GM18861 (cell line): ENCODE measurements at regions not wholly inside any gene's neighbourhood (a gene's known extent, or its start where the extent isn't known, plus 50 kb on each side); places are given as distances from the start of the nearest gene placed in this dataset.

ENCODE experiments used
- ATAC-seq: cut with Tn5 transposase; IDR thresholded peaks from one replicate; pipeline ENCODE4 v1.9.1; 2021; ENCODE audit not compliant: unreplicated experiment

GRCh38 chr6:65819152-65819551 is 112.1 kb upstream of the EYS start:
- ATAC-seq = no peak

DNA sequence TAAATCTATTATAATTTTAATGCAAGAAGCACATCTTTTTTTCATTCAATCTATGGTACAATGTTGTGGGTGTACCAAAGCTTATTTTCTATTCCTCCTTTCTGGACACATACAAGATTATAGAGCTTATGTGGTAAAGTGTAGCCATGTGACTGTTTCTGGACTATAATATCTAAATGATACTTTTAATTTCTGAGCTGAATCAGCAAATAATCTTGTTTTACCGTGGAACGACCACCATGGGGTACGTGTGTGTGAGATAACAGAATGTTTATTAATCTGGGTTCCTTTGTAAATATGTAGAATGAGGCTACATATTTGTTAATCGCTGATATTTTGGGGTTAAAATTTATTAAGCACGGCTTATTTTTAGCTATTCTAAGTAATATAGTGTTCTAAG is 111.5 kb upstream of the EYS start:
- ATAC-seq = no peak

DNA sequence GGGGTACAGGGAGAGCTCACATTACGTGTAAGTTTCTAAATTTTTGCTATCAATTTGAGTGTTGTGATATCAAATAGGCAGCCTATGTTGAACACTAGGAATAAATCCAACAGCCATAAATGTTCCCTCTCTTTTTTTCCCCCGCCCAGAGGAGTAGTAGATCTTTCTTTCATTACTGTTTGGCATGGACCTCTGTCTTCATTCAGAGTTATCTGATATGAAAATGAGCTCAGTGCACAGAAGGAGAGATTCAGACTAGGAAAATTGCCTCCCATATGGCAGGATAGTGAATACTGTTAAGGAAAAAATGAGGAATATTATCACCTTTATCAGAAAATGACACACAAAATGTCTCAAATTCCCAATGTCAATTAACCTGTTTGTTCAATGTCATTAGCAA is 110.0 kb upstream of the EYS start:
- no peak for ATAC-seq

GRCh38 chr6:65814071-65814470 is 107.0 kb upstream of the EYS start:
- no peak for ATAC-seq

DNA sequence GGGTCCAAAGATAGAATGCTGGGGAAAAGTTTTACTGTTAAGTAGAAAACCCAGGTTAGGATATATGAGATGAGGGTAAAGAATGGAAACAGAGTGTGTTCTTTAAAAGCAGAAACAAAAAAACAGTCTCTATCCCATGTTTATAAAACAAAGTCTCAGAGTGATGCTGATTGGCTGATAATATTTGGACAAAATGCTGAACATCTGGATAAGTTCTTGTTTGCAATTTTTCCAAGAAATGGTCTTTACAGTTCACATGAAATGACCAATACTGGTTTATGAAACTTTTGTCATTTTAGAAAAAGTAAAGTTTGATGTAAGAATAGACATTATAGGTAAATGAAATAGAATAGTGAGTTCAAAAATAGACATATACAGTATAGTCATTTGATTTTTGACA is 96.2 kb upstream of the EYS start:
- ATAC-seq = no peak

DNA sequence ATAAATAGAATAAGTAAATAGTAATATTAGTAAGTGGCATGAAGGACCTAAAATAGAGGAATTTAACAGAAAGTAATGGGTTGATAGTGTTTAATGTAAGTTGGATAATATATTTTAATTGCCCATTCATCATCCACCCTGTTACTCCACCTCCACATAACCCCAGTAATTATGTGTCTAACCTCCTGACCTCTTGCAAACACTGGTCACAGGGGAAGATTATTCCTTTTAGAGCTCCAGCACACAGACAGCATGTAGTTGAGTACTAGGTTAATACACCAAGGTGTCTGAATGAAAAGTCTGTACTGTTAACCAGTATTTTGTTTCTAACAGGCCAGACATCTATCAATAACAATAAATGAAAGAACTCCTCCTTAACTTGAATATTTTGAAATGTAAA is 92.4 kb upstream of the EYS start:
- ATAC-seq = no peak

DNA sequence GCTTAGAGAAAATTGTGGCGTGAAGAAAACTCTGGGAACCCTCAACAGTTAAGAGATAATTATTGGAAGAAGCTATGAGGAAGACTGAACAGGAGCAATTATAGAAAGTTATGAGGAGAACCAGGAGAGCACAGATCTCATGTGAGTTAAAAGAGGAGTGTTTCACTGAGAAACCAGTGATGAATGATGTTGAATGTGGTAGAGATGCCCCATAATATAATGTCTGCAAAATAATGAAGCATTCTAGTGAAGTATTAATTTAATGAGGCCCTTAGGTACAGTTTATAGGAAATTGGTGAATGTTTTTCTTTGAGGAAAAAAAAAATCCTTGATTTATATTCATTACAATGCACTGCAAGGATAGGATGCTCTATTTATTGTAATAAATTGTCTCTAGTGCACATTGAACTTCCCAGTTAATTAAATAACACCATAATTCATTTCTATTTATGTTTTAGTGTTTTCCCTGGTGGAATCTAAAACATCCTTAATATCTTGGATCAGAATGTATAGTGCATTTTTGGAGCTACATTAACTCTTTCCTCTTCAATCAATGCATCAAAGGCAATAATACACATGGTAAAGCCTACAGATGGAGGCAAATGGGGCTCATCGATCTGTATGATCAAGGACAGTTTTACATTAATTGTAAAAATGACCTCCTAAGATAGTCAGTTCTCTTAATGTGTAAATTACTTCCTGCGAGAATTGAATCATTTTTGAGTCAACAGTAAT is 91.4 kb upstream of the EYS start:
- ATAC-seq = no peak

- ATAC-seq = no peak
Observed at GRCh38 chr6:65790666-65791065, 83.6 kb upstream of the EYS start.

- no peak for ATAC-seq
Observed at GRCh38 chr6:65787787-65788186, 80.8 kb upstream of the EYS start.

GRCh38 chr6:65786815-65787214 is 79.8 kb upstream of the EYS start:
- ATAC-seq = no peak

- ATAC-seq = no peak
Observed at GRCh38 chr6:65780691-65781090, 73.7 kb upstream of the EYS start.

DNA sequence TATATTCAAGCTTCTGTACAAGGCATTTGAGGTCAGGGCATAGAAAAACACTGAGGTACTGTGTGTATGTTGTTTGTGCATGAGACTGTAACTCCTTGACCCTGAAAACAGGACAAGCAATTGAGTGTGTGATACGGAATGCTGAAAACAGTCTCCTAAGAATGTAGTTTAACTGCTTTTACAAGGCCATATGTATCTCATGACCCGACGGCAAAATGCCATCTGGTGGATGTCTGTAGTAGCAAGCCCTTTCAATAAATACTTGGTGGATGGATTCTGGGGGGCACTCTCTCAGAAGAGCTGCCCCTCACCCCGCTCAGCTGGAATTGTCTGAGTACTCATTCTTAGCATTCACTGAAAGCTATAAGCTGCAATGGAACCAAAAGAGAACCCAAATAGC is 69.3 kb upstream of the EYS start:
- no peak for ATAC-seq

DNA sequence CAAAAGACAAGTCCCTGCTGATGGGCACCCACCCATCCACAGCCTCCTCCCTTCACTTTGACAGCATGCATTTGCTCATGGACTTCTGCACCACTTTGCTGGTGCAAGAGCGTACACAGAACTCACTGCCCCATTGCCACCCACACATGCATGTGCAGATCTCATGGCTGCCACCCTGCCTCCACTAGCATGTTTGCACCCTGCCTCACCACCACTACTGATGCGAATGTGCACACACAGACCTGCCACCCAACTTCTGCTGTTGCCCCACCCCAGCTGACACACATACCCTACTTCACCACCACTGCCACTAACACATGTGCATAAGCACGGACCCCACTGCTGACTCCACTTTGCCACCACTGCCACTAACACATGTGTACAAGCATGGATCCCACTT is 64.9 kb upstream of the EYS start:
- no peak for ATAC-seq

DNA sequence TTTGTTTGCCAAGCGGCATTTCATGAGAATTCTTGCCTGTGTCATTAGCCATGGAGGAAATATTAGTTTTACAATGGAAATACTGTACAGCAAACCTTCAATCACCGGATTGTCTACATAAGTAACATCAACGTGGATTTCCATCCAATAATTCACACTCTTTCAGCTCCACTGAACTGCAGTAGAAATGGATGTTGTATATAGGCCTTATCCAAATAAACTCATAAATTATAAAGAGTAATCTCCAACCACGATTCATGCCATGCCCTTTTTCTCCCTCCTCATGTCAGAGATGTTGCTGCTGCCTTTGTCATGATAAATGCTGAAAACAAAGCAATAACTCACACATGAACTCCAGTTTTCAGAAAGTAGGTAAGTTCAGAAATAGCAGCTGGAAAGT is 54.9 kb upstream of the EYS start:
- no peak for ATAC-seq

GRCh38 chr6:65760285-65760684 is 53.3 kb upstream of the EYS start:
- no peak for ATAC-seq
